Activated CD4-positive, alpha-beta T cell treated with anti-CD3 and anti-CD28 coated beads, Interleukin-2, Interleukin-6, amounts not matched to agents 100 ng/mL and 50 ng/mL, durations not matched to agents 16 hours and 8 hours (primary cell): ENCODE measurements at regions not wholly inside any gene's neighbourhood (a gene's known extent, or its start where the extent isn't known, plus 50 kb on each side); places are given as distances from the start of the nearest gene placed in this dataset.
"Not testable (repeated sequence)": the region's sequence is repeated elsewhere in the genome, so short reads cannot be mapped to it uniquely, and the experiment has no call there.

Source experiments
- DNase-seq: peaks from one replicate; pipeline ENCODE4 v3.0.0-alpha.2; 2020

DNA sequence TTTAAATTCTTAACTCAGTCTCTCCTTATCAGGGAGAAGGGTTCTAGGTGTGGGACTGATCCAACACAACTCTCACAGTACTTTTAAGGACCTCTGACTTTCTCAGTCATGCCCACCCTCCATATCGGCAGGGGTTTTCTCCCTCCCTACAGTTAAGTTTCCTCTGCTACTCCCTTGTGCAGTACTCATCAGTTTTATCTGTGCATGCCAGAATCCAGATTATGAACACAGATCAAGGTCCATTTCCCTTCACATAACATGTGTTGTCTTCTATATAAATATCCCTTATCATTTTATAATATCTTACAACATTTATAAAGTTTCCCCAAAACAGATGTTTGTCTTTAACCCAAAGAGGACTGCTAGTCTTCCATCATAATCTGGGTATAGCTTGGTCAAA, 986.5 kb upstream of the ARRDC3 start:
- no peak for DNase-seq

DNA sequence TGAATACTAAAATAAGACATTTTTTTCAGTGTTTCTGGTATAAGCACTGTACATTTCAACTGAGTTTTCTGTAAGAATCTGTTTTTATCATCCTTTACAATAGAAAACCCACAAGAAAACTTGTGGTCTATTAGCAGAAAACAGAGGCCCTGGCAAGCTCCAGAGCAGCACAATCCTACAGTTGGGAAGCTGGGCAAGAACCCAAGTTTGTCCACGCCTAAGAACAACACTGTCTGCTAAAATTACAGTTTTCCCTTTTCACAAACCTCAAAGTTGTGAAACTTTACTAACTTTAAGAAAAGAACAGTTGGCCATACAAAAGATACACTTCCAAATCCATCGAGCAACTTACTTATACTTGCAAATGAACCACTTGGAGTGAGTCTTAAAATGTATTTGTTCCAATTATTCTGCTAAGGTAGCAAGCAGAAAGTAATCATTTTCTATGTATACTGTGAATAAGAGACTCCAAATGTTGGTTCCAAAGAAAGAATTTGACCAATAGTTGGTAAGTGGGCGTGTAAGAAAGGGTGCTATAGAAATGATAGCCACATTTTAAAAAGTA, 982.0 kb upstream of the ARRDC3 start:
- no peak for DNase-seq

DNA sequence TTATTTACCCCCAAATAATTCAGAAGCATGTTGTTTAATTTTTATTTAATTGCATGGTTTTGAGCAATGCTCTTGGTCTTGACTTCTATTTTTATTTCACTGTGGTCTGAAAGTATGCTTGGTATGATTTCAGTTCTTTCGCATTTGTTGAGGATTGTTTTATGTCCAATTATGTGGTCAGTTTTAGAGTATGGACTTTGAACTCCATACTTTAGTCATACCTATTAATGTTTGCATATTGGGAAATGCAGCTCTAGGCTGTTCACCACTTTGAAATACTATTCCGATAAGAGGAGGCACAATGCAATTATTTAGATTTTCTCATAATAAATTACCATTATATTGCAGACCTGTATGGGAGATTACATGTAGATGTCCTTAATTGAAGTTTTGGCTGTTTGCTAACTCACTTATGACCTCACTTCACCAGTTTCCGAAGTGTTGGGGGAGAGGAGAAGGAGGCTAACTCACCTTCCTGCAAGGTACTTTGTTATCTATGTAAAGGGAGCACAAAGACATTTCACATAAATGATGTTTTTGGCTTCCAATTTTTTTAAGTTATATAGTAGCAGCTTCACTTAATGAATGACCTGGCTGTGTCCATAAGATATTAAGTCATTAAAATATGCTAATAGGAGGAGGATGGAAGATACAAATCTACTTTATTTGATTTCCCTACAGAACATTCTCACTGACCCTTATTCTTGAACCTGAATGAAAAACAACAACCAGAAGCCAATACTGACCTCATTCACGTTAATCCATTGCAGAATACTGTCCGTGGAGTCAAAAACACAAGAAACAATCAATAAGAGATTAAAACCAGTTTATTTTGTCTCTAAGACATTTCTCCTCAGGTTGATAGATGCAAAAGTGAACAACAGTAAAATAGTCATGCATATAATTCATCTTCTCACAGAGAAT, 970.3 kb upstream of the ARRDC3 start:
- no peak for DNase-seq

DNA sequence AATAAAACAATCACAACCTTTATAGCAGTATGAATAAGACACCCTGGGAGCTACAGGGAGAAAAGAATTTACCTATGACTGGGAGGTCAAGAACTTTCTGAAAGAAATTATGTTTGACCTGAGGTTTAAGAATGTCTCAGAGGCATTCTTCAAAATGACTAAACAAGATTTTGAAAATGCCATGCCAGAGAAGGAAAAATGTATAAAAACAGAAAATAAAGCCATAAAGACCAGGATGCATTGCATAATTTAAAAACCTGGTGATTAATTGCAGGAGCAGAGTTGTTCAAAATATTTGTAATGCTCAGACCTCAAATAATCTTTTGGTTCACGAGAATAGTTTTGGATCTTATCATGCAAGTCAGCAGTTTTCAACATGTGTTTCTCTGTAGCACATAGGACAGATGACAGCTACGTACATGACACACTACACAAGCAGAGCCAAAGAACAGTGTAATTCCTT, 954.7 kb upstream of the ARRDC3 start:
- no peak for DNase-seq

DNA sequence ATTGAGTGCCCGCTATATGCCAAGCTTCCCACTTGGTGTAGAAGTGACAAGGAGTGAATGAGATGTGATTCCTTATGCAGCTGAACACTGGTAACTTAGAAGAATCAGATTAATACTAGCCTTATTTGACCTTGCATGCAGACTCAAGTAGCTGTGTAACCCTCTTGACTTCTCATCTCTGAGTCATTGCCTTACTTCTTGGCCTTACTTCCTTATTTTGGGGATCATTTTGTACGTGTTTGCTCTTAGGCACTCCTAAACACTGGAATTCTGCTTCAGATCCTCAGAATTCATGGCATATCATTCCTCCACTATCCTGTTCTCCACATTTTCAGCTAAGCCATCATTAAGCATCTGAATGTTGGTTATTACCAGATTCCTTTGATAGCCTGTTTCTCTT, 948.9 kb upstream of the ARRDC3 start:
- no peak for DNase-seq

DNA sequence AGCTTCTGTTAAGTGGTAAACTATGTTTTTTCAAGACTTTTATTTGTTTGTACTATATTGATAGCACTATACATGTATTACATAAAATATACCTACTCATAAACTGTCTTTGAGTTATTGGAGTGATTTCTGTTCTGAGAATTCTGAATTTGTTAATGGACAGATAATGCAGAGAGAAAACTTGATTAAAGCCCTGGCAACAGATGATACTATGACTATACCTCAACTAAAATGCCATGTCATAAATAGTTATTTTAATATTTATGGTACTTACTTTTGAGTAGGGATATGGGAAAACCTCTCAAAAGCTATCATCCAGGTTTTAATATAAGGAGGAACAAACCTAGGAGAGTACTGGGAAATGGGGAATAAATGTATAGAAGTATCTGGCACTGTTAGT, 947.2 kb upstream of the ARRDC3 start:
- DNase-seq: no peak

DNA sequence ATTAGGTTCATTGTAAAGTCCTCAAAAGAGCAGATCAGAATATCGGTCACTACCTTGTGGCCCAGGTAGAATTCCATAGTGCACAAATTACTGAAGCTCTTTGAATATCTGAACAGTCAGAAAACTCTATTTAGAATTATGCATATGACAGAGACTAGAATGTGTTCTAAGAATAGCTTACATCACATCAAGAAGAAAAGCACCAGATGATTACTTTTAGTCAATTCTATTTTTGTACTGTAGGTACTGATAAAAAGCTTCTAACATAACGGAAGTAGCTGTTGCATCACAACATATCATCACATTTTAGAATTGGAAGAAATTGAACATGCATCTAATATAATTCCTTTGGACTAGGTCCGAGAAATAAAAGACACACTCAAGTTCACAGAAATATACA, 946.6 kb upstream of the ARRDC3 start:
- no peak for DNase-seq

DNA sequence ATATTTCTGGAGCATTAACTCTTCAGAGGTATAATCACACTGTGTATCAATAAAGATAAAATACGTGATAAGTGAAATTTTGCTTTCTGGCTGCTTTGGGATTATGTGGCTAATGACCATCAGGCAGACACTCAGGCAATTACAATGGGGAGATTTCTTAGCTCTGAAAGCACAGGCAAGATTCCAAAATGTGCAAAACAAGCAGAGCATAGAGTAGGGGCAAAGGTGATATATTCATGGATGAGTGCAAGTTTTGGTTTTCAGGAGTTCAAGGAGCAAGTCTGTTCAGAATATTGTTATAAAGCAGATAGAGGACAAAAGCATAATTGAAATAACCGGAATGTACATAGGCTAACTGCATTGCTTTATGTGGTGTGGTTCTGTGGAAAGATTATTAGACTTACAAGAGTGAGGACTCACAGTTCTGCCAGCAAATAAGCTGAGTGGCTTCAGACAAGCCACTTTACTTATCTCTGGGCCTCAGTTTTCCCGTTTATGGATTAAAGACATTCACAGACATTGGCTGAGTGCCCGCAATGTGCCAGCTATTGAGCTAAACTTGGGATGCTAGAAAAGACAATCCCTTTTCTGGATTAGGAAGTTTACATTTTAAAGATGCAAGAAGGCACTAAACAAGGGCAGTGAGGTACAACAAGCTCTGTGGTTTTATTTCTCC, 945.6 kb upstream of the ARRDC3 start:
- no peak for DNase-seq

DNA sequence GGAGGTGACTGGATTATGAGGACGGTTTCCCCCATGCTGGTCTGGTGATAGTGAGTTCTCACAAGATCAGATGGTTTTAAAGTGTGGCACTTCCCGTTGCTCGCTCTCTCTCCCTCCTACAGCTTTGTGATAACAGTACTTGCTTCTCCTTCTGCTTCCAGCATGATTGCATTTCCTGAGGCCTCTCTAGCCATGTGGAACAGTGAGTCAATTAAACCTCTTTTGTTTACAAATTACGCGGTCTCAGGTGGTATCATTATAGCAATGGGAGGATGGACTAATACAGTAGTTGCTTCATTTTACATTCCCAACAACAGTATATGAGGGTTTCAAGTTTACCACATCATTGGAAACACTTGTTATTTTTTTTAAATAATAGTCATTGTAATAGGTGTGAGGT, 937.3 kb upstream of the ARRDC3 start:
- no peak for DNase-seq

DNA sequence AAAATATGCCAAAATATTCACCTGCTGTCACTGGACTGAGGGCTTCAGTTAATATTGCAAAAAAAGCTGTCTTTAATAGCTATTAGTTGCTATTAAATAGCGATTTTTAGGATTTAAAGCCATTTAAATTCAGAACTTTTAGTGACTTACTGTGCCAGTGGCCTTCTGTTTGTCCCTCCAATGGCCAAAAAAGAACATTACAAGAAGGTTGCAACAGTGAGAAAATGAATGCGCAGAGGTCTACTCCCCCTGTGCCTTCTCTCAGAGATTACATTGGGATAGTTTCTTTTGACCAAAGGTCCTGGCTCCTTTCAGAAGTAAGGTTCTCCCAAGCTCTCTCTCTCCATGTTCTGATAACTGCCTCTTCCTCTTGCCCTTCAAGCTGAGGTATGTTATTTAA, 930.3 kb upstream of the ARRDC3 start:
- no peak for DNase-seq

DNA sequence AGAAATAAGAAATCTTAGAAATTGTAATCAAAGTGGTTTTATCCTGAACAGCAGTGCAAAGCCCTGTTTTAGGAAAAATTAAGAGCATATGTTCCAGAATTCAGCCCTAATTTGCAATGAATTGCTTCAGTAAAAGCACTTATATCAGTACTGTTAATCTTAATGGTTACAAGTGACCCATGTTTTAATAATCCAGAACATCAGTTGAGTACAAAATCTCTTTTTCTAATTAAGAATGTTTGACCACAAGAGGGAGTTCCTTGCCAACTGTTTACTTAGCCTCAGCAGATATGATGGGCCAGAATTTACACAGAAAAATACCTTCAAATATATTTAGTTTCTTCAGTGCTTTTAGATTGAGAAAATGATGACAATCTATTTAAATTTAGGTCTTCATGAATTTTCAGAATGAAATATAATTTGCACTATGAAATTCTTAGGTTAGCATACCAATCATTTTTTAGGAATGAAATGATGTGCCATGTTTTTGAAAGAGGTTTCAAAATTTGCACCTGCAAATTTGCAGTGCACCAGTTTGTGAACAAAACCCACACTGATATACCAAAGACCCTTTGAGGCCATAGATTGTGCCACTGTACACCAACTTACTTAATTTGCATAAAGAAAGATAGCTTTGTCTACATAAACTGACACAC, 926.3 kb upstream of the ARRDC3 start:
- DNase-seq: no peak

DNA sequence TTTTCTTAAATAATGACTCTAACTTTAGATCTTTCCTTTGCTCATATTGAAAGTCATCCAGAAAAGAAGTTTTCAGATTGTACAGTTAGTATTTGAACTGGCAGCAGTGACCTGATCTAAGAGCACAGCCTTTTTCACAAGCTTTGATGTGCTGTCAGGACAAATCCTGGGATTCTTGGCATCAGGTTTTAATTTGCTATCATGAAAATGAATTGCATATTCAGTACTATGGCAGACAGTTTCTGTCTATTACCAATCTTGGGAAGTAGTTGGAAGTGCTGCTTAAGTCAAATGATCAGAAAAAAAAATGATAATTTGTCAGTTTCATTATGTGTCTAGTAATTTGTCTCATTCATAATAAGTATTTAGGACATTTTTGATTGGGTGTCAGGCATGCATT, 925.6 kb upstream of the ARRDC3 start:
- DNase-seq: no peak

DNA sequence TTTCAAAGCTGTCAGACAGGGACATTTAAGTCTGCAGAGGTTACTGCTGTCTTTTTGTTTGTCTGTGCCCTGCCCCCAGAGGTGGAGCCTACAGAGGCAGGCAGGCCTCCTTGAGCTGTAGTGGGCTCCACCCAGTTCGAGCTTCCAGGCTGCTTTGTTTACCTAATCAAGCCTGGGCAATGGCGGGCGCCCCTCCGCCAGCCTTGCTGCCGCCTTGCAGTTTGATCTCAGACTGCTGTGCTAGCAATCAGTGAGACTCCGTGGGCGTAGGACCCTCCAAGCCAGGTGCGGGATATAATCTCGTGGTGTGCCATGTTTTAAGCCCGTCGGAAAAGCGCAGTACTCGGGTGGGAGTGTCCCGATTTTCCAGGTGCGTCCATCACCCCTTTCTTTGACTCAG, 919.2 kb upstream of the ARRDC3 start:
- DNase-seq: not testable (repeated sequence)

DNA sequence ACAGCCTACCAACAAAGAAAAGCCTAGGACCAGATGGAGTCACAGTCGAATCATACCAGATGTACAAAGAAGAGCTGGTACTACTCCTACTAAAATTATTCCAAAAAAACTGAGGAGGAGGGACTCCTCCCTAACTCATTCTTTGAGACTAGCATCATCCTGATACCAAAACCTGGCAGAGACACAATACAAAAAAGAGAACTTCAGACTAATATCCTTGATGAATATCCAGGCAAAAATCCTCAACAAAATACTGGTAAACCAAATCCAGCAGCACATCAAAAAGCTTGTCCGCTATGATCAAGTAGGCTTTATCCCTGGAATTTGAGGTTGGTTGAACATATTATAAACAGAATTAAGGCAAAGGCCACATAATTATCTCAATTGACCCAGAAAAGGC, 900.4 kb upstream of the ARRDC3 start:
- DNase-seq: no peak

DNA sequence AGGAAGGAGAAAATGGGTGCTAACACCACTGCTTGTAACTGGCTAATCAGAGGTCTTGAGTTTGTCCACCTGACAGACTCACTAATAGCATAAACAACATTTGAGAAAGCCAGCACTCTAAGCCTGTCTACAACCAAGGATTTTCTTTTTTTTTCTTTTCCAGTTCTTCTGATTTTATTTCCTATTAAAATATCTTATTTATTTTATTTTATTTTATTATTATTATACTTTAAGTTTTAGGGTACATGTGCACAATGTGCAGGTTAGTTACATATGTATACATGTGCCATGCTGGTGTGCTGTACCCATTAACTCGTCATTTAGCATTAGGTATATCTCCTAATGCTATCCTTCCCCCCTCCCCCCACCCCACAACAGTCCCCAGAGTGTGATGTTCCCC, 888.6 kb upstream of the ARRDC3 start:
- DNase-seq: not testable (repeated sequence)

DNA sequence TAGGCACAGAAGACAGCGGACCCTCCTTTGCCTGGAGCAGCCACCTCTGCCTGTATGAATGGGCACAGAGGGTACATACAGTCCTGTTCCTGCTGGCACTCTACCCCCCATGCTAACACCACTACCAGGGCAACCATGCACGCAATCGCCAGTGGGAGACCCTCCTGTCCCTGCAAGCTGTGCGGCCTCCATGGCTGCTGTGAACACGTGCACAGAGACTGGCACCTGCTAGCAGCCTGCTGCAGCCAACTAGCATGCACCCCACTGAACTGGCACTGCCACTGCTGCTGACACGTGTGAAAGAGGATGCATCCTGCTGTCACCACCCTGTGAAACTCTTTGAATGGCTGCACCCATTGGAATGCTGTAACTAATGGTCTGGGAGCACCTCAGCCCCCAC, 885.2 kb upstream of the ARRDC3 start:
- no peak for DNase-seq

DNA sequence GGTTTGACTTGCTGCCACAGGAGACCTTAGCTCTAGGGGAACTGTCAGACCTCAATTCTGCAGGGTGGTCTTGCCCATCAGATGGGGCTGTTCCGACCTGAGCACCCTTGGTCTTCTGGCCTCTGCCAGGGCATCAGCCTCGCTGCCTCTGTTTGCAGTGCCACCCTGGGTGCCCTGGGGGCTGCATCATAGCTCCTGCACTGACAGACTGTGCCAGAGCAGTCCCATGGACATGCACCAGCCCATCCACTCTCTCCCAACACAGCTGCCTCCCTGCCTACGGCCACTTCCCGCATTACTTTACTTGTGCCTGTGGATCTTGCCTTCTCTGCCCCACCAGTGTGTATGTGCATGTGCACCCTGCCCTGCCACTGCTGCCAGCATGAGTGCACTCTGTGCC, 884.7 kb upstream of the ARRDC3 start:
- no peak for DNase-seq

DNA sequence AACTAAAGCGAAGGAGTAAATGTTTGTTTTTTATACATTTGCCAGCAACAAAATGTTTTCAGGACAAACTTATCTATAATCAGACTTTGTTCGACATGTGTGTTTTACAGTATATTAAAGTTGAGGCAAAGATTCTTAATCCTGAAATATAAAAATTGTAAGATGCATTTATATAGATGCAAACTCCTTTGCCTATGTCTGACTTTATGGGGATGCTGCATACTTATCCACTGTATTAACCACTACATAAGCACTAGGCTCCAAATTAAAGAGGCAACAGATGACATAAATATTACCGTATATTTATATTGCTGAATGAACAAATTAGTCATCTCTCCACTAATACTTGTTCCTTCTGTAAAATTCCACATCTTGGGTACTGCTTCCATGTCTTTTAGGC, 882.7 kb upstream of the ARRDC3 start:
- DNase-seq: no peak

DNA sequence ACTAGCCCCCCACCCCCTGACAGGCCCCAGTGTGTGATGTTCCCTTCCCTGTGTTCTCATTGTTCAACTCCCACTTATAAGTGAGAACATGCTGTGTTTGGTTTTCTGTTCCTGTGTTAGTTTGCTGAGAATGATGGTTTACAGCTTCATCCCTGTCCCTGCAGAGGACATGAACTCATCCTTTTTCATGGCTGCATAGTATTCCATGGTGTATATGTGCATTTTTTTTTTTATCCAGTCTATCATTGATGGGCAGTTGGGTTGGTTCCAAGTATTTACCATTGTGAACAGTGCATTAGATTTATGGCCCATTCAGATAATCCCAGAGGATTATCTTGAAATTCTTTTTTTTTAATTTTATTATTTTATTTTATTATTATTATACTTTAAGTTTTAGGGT, 872.5 kb upstream of the ARRDC3 start:
- not testable (repeated sequence) for DNase-seq

DNA sequence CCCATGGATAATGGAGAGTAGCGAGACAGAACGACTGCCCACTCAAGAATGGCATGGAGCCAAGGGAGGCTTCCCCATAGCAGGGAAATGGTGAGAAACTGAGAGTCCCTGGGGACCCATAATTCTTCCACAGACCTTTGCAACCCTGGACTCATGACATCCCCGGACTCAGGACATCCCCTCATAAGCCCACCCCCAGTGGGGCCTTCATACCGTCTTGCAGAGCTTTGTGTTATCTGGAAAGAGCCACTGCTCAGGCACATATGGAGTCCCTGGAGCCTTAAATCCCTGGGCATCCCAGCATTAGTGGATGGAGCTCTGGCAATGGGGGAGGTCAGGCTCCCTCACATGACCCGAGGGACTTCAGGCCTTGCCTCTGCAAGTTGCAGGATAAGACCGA, 865.4 kb upstream of the ARRDC3 start:
- DNase-seq: no peak

DNA sequence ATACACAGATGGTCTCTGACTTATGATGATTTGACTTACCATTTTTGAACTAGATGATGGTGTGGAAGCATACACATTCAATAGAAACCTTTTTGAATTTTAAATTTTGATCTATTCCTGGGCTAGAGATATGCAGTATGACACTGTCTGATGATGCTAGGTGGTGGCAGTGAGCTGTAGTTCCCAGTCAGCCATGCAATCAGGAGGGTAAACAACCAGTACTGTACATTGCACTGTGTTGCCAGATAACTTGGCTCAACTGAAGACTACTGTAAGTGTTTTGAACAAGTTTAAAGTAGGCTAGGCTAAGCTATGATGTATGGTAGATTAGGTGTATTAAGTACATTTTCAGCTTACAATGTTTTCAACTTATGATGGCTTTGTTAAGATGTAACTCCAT, 859.1 kb upstream of the ARRDC3 start:
- no peak for DNase-seq

DNA sequence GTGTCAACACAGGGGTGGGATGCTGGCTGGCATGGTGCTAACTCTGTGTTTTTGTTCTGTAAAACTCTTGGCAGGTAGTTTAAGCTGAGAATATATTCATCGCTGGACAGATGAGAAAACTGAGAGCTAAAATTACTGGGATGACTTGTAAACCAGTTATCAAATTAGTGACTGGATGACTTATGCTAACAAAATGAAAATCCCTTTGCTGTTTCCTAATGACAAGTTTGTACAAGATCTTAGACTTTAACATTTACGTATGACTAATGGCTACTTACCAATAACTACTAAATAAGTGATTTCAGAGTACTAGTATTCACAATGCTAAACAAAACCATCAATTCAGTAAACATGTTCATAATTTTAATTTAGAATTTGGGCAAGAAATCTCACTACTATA, 854.8 kb upstream of the ARRDC3 start:
- no peak for DNase-seq

DNA sequence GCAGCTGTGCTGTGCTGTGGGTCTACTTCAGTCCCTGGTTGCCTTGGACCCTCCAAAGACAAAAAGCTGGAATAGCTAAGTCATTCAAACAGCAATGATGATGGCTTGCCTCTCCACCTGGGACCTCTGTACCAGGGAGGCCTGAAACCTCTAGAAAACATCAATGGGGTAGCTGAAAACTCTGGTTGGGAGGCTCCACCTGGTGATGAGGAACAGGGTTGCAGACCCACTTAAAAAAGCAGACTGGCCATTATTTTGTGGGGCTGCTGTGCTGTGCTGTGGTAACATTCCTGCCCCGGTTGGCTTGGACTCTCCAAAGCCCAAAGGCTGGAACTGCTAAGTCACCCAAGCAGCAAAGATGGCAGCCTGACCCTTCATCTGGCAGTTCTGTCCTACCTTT, 839.3 kb upstream of the ARRDC3 start:
- no peak for DNase-seq

DNA sequence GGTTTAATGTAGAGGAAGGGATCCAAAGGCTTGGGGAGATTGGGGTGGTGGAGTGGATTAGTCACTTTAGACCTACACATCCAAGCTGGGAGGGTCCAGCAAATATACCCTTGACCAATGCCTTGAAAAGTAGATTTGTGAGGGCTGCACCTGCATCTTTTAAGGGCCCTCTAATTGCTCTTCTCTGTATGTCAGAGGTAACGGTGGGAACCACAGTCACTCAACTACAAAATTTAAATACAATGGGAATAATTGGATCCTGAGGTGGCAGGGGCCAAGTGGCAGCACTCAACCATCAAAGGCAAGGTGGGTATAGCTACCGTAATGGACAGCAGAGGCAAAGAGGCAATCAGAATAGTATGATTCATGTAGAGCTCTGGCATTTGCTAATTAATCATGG, 833.7 kb upstream of the ARRDC3 start:
- DNase-seq: not testable (repeated sequence)
